H1 (cell line): ENCODE measurements at regions not wholly inside any gene's neighbourhood (a gene's known extent, or its start where the extent isn't known, plus 50 kb on each side); places are given as distances from the start of the nearest gene placed in this dataset.
A peak's percentile ranks its signal among the peaks of the same experiment; 100 is the strongest.

Source experiments
- CTCF ChIA-PET: fragments of 300-600 bp; sonication (Branson Sonifier 250); formaldehyde crosslinking; loops from one replicate; lab custom pipeline; 2021; ENCODE audit not compliant: partially characterized antibody; lab: Charles Lee
- POLR2A ChIA-PET: fragments of 300-600 bp; sonication (Branson Sonifier 250); formaldehyde crosslinking; loops from one replicate; lab custom pipeline; 2021; ENCODE audit warnings: inconsistent platforms; ENCODE audit not compliant: partially characterized antibody; lab: Charles Lee
- DNase-seq, 2 experiments: peaks; one replicate each; pipeline versions ENCODE4 v3.0.0 to v3.0.0-alpha.2; 2010 to 2022; ENCODE audit warnings: low spot score in 2 of 2, low read depth in 1 of 2, mixed read lengths in 1 of 2
- FAIRE-seq: peaks from 2 replicates; lab custom pipeline; 2011; peaks lifted over from hg19 to GRCh38; lab: Jason Lieb, UNC
- H2AFZ ChIP-seq: 2 replicates; pipeline ENCODE4 v1.8.1; 2012; ENCODE audit warnings: low read length, inconsistent platforms
- H2AK5ac ChIP-seq: 2 replicates; pipeline ENCODE4 v1.6.1; 2013; ENCODE audit warnings: low read depth, low read length
- H2BK120ac ChIP-seq: replicated peaks from 2 replicates; pipeline ENCODE3; 2013; ENCODE audit warnings: low read depth, low read length, inconsistent platforms
- H2BK12ac ChIP-seq: 2 replicates; pipeline ENCODE4 v1.6.1; 2013; ENCODE audit warnings: low read depth, low read length
- H2BK15ac ChIP-seq: 2 replicates; pipeline ENCODE4 v1.6.1; 2013; ENCODE audit warnings: low read length
- H2BK20ac ChIP-seq: 2 replicates; pipeline ENCODE4 v1.6.1; 2013; ENCODE audit warnings: low read length
- H2BK5ac ChIP-seq: 2 replicates; pipeline ENCODE4 v1.6.1; 2013; ENCODE audit warnings: low read depth, low read length
- H3K14ac ChIP-seq: 2 replicates; pipeline ENCODE4 v1.6.1; 2013; ENCODE audit warnings: inconsistent platforms; ENCODE audit not compliant: insufficient read length
- H3K18ac ChIP-seq: 2 replicates; pipeline ENCODE4 v1.6.1; 2013; ENCODE audit warnings: low read length; ENCODE audit errors: extremely low read depth
- H3K23ac ChIP-seq: 2 replicates; pipeline ENCODE4 v1.6.1; 2013; ENCODE audit warnings: inconsistent platforms; ENCODE audit not compliant: insufficient read length
- H3K23me2 ChIP-seq: 2 replicates; pipeline ENCODE4 v1.6.1; 2013; ENCODE audit warnings: low read depth, low read length
- H3K27ac ChIP-seq: 2 replicates; pipeline ENCODE4 v1.6.1; 2011; ENCODE audit warnings: low read depth, low read length, inconsistent platforms
- H3K27me3 ChIP-seq, 4 experiments: replicated peaks in 1 of 4; 1 replicate in 1 of 4; 2 replicates in 3 of 4; pipeline versions ENCODE4 v1.6.1 to v1.8.1; 2011 to 2013; ENCODE audit warnings: low read length in 3 of 4, mild to moderate bottlenecking in 3 of 4, inconsistent platforms in 2 of 4, mixed read lengths in 2 of 4, moderate library complexity in 1 of 4; ENCODE audit not compliant: control insufficient read depth in 3 of 4, insufficient read depth in 3 of 4; ENCODE audit errors: extremely low read depth in 1 of 4
- H3K36me3 ChIP-seq, 4 experiments: 2 replicates each; pipeline versions ENCODE4 v1.6.1 to v1.8.1; 2011 to 2013; ENCODE audit warnings: mild to moderate bottlenecking in 4 of 4, low read length in 3 of 4, moderate library complexity in 2 of 4, control low read depth in 1 of 4, inconsistent platforms in 1 of 4; ENCODE audit not compliant: insufficient read depth in 4 of 4, control insufficient read depth in 2 of 4
- H3K4ac ChIP-seq: replicated peaks from 2 replicates; pipeline ENCODE3; 2013; ENCODE audit warnings: low read length, low read depth, mixed read lengths, inconsistent platforms; ENCODE audit not compliant: insufficient read length
- H3K4me1 ChIP-seq, 4 experiments: replicated peaks in 1 of 4; 1 replicate in 1 of 4; 2 replicates in 3 of 4; pipeline versions ENCODE4 v1.6.1 to v1.8.1; 2011 to 2013; ENCODE audit warnings: low read length in 3 of 4, inconsistent platforms in 2 of 4, mixed read lengths in 1 of 4; ENCODE audit not compliant: insufficient read depth in 4 of 4, control insufficient read depth in 3 of 4
- H3K4me2 ChIP-seq, 2 experiments: 2 replicates each; pipeline versions ENCODE4 v1.6.1 to v1.8.1; 2011 to 2013; ENCODE audit warnings: low read depth in 2 of 2, low read length in 2 of 2, control low read depth in 1 of 2, inconsistent platforms in 1 of 2, mild to moderate bottlenecking in 1 of 2; ENCODE audit not compliant: insufficient read depth in 1 of 2
- H3K4me3 ChIP-seq, 4 experiments: fragments of 200-600, 300-600 bp in 1 of 4; sonication (generic), shearing (Covaris generic), sonication (Bioruptor Twin) in 1 of 4; 2 replicates each; pipeline versions ENCODE4 v1.5.1 to v1.8.1; 2011 to 2016; ENCODE audit warnings: low read length in 4 of 4, low read depth in 3 of 4, control low read depth in 2 of 4, inconsistent platforms in 2 of 4, mild to moderate bottlenecking in 2 of 4, mixed read lengths in 1 of 4, moderate library complexity in 1 of 4; ENCODE audit not compliant: insufficient read depth in 2 of 4; ENCODE audit errors: extremely low read depth in 1 of 4
- H3K56ac ChIP-seq: replicated peaks from 2 replicates; pipeline ENCODE3; 2013; ENCODE audit warnings: low read depth, mild to moderate bottlenecking, mixed read lengths, low read length, inconsistent platforms; ENCODE audit not compliant: insufficient read length
- H3K79me1 ChIP-seq: 2 replicates; pipeline ENCODE4 v1.6.1; 2013; ENCODE audit warnings: low read depth, low read length, control low read depth
- H3K79me2 ChIP-seq, 2 experiments: 2 replicates each; pipeline versions ENCODE4 v1.6.1 to v1.8.1; 2012 to 2013; ENCODE audit warnings: low read length in 2 of 2, mild to moderate bottlenecking in 2 of 2, inconsistent platforms in 1 of 2; ENCODE audit not compliant: insufficient read depth in 2 of 2, control insufficient read depth in 1 of 2
- H3K9ac ChIP-seq, 4 experiments: replicated peaks in 1 of 4; 1 replicate in 1 of 4; 2 replicates in 3 of 4; pipeline versions ENCODE4 v1.6.1 to v1.8.1; 2011 to 2013; ENCODE audit warnings: low read depth in 3 of 4, low read length in 3 of 4, control low read depth in 2 of 4, mild to moderate bottlenecking in 2 of 4, moderate library complexity in 2 of 4, inconsistent platforms in 1 of 4; ENCODE audit errors: extremely low read depth in 1 of 4
- H3K9me3 ChIP-seq, 2 experiments: 2 replicates each; pipeline versions ENCODE4 v1.6.1 to v1.8.1; 2012 to 2013; ENCODE audit warnings: mild to moderate bottlenecking in 2 of 2, moderate library complexity in 2 of 2, control low read depth in 1 of 2, inconsistent platforms in 1 of 2, low read depth in 1 of 2, low read length in 1 of 2, mixed read lengths in 1 of 2; ENCODE audit not compliant: insufficient read depth in 2 of 2
- H4K20me1 ChIP-seq, 2 experiments: replicated peaks in 1 of 2; 2 replicates each; pipeline versions ENCODE3 to v1.8.1; 2011 to 2013; ENCODE audit warnings: inconsistent platforms in 2 of 2, low read length in 2 of 2, mild to moderate bottlenecking in 1 of 2; ENCODE audit not compliant: insufficient read depth in 2 of 2, control insufficient read depth in 1 of 2
- H4K5ac ChIP-seq: 2 replicates; pipeline ENCODE4 v1.6.1; 2013; ENCODE audit warnings: low read length, low read depth, mixed read lengths, inconsistent platforms; ENCODE audit not compliant: insufficient read length
- H4K8ac ChIP-seq: 2 replicates; pipeline ENCODE4 v1.8.0; 2013; ENCODE audit warnings: mild to moderate bottlenecking, moderate library complexity, low read length, inconsistent platforms; ENCODE audit not compliant: insufficient read depth; ENCODE audit errors: extremely low read depth
- H4K91ac ChIP-seq: replicated peaks from 2 replicates; pipeline ENCODE3; 2013; ENCODE audit warnings: low read length, mixed read lengths, inconsistent platforms; ENCODE audit not compliant: insufficient read length
- CBX8 ChIP-seq: fragments of 300-800, 300-1000 bp; sonication (generic); IDR thresholded peaks from 2 replicates; pipeline ENCODE4 v1.7.1; 2016; ENCODE audit warnings: low read depth, low read length, borderline replicate concordance
- CEBPB ChIP-seq: IDR thresholded peaks from 2 replicates; pipeline ENCODE4 v1.6.1; 2012; ENCODE audit warnings: low read depth, low read length
- NANOG ChIP-seq: IDR thresholded peaks from 2 replicates; pipeline ENCODE4 v1.6.1; 2011; ENCODE audit warnings: low read length, low read depth, mild to moderate bottlenecking, inconsistent platforms; ENCODE audit not compliant: insufficient read depth, poor library complexity, severe bottlenecking
- YY1 ChIP-seq: IDR thresholded peaks from 2 replicates; pipeline ENCODE4 v1.6.1; 2011; ENCODE audit warnings: low read depth, mild to moderate bottlenecking, low read length
- WGBS, 2 experiments: shearing (Covaris generic) in 1 of 2; methylation state at CpG; one replicate each; pipeline versions ENCODE4 v1.1.6 to v1.1.7; 2013 to 2015; ENCODE audit warnings: low lambda C conversion rate in 2 of 2, mixed read lengths in 2 of 2, inconsistent platforms in 1 of 2, low coverage in 1 of 2, missing lambda C conversion rate in 1 of 2; ENCODE audit not compliant: insufficient replicate concordance in 2 of 2, insufficient coverage in 1 of 2, insufficient read length in 1 of 2; ENCODE audit errors: extremely low coverage in 1 of 2, missing lambda C conversion rate in 1 of 2; 5-methylcytosine and 5-hydroxymethylcytosine counted together

DNA sequence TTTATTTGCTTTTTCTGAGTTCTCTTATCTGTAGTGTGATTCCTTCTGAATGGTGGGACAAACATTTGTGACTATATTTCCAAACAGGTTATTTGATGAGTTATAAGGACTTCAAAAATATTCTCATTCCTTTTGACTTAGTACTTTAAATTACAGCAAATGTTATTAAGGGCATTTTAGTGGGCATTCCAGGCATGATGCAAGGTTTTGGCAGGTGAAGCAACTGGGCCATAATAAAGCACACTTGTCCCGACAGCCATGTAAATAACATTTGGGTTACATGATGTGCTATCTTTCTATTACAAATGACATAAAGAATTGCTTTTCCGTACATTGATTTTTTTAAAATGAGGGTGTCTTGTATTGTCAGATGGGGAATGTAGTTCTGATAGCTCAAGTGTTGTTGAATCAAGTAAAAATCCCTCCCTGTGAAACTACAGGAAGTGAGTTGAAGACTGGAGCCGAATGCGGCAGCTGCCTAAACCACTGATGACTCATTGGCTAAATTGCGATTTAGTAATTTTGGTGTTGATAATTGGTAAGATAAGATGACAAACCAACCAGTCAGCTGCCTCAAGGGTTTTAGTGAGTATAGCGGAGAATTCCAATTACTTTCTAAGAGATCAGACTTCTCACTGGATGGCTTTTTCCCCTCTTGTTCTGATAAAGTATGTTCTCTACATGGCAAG lies 231.3 kb upstream of the NPY start:
- Histone ChIP-seq H3K79me1 (no peaks in the 10 kb centered on the region), H2AFZ (no peak overlapping the region)
- POLR2A ChIA-PET: no interaction called here

More for the DNA sequence above, 231.3 kb upstream of the NPY start:
- Histone ChIP-seq H2BK15ac (no peak overlapping the region), H4K20me1 (no peaks in the 10 kb centered on the region), H2BK120ac (no peak overlapping the region), H3K4me2 (no peak overlapping the region), H3K23ac (no peak overlapping the region), H4K5ac (no peak overlapping the region), H4K8ac (no peak overlapping the region), H3K56ac (no peak overlapping the region), H3K79me2 (no peaks in the 10 kb centered on the region), H2BK5ac (no peak overlapping the region), H4K91ac (no peak overlapping the region), H3K18ac (no peak overlapping the region), H2BK12ac (no peak overlapping the region), H2BK20ac (no peak overlapping the region), H3K9me3 (no peaks in the 10 kb centered on the region), H3K27me3 (peaks cover 0 to 3% (median 0%) of the 10 kb centered on the region in 4 experiments; a peak in 1 of 7 replicates), H3K14ac (no peak overlapping the region), H3K9ac (no peak overlapping the region)
- no peak for DNase-seq
- CTCF ChIA-PET: no interaction called here
- TF ChIP-seq NANOG (no peak), CEBPB (peak; percentile 50; the same call in 1 of the 2 replicates), YY1 (no peak), CBX8 (no peak)
- TF ChIP-seq, all 59 proteins: peak for 1
- Histone ChIP-seq H2AK5ac (no peak overlapping the region), H3K36me3 (no peaks in the 10 kb centered on the region), H3K27ac (no peak overlapping the region), H3K4me1 (peaks cover 0 to 2% (median 0%) of the 10 kb centered on the region in 4 experiments; a peak in 1 of 7 replicates), H3K4ac (no peak overlapping the region), H3K23me2 (no peaks in the 10 kb centered on the region), H3K4me3 (no peak overlapping the region)
- no peak for FAIRE-seq
- 91% methylated on average over 6 of the region's 6 CpGs; no CpG with 5 or more reads in 1 of the 2 experiments for WGBS, 2 experiments
